Activated effector memory CD4-positive, alpha-beta T cell treated with anti-CD3 and anti-CD28 coated beads, Interleukin-2, amount 50 U/mL, for 16 hours (primary cell): ENCODE measurements at regions not wholly inside any gene's neighbourhood (a gene's known extent, or its start where the extent isn't known, plus 50 kb on each side); places are given as distances from the start of the nearest gene placed in this dataset.
"Not testable (repeated sequence)": the region's sequence is repeated elsewhere in the genome, so short reads cannot be mapped to it uniquely, and the experiment has no call there.

Source experiments
- DNase-seq: peaks from one replicate; pipeline ENCODE4 v3.0.0-alpha.2; 2020

DNA sequence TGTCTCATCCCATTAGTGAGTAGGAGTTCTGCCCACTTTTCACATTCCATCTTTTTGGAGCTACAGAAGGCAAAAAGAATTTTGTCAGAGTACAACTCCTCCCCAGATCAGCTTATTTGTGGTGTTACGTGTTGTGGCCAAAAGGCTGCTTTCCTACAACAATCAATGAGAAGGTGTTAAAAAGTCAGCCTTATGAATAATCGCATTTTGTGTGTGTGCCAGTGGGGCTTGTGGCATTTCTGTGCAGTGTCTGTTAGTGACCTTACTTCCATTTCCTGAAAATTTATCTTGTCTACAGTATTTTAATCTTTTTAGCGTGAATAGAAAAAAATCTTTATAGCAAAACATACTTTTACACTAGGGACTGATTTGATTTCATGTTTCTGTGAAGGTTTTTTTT lies 458.3 kb upstream of the LCORL start:
- DNase-seq = no peak

DNA sequence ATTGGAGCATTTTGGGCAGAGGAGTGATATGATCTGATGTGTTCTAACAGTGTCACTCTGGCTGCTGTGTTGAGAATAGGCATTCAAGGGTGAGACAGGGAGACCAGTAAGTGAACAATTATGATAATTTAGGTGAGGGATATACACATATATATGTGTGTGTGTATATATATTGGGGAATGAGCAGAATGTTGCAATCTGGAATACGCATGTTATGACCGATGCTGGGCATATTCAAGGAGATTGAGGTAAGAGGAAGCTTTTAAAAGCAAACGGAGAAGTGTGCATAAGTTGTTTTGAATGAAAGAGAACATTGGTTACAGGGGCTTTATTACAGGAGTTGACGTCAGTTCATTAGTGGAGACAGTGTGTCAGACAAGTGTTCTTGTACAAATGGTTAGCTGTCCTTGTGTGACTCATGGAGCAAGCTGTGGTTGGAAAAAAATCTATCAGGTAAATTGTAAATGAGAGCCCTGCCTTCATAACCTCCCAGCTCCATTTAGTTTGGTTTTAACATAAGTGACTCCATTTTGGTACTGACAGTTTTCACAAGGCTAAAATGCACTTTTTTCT lies 442.5 kb upstream of the LCORL start:
- DNase-seq = no peak

DNA sequence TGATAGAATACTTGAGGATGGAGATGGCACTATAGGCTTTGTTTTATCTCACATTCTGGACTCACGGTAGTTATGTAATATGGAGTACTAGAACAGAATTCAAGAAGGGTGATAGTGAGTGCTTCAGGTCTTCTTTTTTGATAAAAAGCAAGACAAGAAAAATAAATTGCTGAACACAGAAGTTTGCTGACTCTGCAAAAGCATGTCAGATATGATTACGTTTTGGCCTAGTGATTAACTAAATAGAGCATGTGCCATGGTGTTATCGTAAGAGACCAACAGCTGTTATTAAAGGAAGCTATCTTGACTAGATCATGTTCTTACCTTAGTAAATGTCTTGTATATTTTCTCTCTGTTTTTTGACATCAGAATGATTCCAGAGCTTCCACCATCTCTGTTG lies 436.9 kb upstream of the LCORL start:
- DNase-seq = no peak

DNA sequence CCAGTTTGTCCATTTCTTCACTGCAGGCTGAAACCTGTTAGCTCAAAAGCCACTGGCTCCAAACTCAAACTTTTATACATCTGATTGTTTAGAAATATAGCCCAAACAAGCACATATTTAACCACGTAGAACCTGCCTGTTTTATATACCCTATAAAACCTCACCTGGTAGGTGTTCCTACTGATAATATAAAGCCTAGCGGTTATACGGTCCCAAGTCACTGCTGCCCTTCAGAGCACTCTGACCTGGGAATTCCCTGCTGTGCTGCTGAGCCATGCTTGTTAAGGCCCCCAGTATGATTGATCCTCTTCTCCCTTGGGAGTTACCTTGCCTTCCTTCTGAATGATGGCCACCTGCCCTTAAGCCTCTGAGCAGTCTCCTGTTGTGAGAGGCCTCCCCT lies 432.8 kb upstream of the LCORL start:
- DNase-seq = no peak

DNA sequence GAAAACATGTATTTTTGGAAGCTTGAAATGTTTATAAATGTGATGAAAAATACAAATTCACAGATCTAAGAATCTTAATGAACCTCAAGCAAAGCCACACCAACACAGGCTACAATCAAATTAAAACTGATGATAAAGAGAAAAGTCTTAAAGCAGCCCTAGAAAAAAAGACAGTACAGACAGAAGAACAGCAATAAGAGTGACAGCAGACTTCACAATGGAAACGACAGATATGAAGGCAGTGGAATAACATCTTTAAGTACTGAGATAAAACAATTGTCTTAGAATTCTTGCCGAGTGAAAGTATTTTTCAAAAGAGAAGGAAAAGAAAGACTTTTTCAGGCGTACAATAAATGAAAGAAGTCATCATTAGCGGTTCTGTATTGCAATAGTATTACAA lies 423.6 kb upstream of the LCORL start:
- no peak for DNase-seq

DNA sequence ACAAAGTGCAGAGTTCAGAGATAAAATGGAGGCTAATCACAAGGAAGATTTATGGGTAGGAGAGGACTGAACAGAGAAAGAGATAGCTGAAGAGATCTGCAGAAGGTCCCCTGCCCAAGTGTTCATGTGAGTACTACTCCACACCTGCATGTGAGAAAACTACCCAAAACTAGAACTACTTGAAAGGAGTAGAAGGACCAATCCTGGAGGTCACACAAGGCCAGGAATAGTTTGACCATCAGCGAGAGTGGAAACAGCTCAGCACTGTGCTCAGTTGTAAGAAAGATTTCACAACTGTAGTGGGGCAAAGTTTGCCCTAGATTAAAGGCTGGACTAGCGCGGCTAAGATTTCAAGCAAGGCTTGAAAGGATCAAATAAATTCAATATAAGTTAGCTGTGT lies 422.7 kb upstream of the LCORL start:
- DNase-seq = no peak

DNA sequence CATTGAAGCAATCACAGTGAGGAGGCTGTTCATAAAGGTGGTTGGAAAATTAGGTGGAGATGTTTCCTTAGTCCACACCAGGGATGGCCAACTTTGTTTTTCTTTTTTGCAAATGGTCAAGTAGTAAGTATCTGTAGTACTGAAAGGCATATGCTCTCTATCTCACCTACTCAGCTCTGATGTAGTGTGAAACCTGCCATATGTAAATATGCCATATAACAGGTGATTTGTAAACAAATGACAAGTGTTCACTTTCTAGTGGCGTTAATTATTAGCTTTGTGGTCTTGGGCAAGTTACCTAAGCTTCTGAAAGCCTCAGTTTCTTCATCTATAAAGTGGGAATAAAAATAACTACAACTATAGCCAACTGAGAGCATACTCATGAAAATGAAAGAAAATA lies 421.4 kb upstream of the LCORL start:
- DNase-seq = no peak

DNA sequence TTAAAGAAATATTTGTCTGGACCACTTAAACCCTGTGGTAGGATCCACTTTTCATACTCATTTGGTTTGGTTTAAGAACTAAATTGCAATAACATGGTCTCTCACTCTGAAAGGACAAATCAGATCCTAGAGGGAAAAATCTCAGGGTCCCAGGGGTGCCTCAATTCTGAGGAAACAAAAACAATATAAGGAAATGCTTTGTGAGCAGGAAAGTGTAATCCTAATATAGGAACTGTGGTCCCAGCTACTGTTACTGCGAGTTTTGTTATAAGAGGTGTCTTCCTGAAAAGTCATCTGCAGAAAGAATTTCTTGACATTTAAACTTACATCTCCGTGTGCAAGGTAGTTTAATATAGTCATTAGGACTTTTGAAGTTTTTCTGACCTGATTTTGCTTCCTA lies 420.1 kb upstream of the LCORL start:
- no peak for DNase-seq

DNA sequence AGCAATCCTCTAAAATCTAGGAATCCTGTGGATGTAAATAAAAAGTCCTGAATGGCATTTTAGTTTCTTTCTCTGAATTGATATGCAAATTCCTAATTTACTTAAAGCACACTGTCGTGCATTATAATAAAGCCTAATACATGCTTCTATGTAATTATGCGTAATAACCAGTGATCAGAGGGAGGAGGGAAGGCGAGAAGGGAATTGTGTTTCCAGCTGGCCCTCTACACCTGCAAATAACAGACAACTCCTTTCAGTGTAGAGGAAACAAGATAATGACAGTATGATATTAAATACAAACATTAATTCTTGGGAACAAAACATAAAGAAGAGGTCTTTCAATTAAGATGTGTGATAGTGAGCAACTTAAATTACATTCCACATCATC lies 419.6 kb upstream of the LCORL start:
- DNase-seq = no peak

DNA sequence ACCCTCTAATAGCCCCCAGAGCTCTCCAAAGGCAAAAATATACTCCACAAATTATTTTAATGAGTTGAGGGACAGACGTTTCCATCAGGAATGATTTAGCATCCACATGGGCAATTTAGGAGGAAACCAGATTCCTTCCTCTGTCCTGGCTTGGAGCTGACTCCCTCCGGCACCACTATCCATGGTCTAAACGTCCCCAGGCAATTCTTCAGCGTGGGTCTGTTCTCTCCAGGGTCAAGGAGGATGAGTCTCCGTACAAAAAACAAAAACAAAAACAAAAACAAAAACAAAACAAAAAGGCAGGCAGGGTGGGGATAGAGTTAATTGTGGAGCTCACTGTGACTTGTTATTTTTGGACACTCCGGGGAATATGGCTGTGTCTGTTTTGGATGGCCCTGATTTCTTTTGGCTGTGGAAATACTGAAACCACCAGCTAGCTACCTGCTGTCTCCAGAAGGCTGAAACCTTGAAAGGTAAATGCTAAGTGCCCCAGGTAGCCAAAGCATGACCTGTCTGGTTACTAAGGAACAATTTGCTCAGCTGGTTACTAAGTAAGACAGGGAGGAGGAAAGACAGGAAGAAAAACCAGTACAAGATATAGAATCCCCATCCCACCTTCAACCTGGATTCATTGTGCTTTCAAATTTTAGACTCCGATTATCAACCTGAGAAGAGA lies 419.1 kb upstream of the LCORL start:
- DNase-seq = no peak

DNA sequence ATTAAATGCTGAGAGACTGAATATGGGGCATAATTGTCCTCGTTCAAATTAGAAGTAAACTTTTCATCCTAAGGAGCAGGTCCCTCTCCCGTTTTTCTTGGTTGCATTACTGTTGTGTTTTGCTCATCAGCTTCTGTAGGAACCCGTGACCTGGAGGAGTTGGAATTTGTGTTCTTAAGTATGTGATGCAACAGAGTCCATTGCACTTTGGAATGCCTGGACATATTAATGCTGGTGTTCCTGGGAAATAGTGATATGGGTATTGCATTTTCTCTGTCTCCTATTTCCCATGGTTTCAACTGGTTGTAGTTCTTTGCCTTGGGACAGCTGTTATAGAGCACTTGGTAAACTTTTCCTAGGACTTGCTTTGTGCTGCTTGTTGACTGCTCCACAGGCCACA lies 417.8 kb upstream of the LCORL start:
- no peak for DNase-seq

DNA sequence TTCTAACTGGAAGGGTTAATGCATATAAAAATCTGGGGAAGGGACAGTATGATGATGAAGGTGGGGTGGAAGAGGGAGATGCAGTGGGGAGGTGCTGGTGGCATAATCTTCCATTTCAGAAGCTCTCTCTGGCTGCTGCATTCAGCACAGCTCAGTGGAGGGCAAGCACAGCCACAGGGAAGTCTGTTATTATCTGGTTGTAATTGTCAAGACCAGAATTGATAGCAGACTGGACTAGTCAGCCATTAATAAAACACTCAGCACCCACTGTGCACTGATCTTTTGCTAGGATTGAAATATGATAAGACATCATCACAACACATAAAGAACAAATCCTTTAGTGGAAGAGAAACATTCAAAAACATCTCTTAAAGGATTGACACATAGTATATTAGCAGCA lies 414.2 kb upstream of the LCORL start:
- no peak for DNase-seq

DNA sequence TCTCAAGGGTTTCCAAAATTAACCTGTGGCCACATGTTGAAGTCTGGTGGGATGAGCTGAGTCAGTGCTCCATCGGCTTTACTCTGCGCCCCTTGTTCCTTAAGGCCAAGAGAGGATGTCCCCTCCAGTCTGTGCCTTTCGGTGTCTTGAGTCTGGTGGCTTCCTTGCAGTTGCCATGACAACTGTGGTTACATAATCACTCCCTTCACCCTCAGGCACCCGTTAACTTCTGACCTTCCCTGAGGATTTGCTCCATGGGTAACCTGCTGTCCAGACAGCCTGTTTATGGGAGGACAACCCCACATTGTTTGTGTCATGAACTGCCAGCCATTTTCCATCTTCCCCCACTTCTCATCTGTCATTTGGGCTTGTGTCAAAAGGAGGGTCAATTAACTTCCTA lies 401.1 kb upstream of the LCORL start:
- DNase-seq = no peak

DNA sequence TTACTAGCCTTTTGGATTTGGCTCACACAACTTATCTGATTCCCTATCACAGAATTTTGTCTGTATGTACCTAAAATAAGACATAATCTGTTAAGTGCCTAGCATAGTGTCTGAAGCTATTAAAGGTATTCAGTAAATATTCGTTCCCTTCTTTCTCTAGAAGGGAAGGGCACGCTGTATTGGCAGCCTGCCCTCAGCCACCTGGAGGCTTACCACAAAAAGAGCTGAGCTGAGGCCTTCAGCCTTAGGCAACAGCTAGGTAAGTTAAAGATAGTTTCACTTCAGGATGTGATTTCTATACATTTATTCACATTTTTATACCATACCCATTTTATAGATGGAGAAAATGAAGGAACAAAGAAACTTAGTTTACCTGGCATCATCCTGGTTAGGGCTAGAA lies 400.0 kb upstream of the LCORL start:
- DNase-seq = no peak

DNA sequence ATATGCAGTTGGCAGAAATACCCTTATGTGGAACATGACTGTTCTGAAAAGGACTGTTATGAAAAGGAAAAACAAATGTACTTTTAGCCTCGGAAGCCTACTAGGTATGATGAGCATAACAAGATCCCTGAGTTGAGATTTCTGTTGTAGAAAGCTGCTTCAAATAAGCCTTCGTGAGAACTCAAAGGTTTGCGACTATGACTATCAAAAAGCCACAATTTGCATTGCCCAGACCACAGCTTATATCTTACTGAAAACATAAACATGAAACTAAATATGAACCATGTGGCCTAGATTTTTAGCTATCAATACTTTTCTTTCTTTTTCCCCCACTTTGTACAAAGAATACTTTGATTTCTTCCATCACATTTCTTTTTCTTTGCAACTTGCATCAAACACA lies 398.2 kb upstream of the LCORL start:
- no peak for DNase-seq

DNA sequence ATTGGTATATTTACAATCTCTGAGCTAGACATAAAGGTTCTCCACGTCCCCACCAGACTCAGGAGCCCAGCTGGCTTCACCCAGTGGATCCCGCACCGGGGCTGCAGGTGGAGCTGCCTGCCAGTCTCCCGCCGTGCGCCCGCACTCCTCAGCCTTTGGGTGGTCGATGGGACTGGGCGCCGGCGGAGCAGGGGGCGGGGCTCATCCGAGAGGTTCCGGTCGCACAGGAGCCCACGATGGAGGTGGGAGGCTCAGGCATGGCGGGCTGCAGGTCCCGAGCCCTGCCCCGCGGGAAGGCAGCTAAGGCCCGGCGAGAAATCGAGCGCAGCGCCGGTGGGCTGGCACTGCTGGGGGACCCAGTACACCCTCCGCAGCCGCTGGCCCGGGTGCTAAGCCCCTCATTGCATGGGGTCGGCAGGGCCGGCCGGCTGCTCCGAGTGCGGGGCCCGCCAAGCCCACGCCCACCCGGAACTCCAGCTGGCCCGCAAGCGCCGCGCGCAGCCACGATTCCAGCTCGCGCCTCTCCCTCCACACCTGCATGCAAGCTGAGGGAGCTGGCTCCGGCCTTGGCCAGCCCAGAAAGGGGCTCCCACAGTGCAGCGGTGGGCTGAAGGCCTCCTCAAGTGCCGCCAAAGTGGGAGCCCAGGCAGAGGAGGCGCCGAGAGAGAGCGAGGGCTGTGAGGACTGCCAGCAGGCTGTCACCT lies 396.8 kb upstream of the LCORL start:
- not testable (repeated sequence) for DNase-seq

DNA sequence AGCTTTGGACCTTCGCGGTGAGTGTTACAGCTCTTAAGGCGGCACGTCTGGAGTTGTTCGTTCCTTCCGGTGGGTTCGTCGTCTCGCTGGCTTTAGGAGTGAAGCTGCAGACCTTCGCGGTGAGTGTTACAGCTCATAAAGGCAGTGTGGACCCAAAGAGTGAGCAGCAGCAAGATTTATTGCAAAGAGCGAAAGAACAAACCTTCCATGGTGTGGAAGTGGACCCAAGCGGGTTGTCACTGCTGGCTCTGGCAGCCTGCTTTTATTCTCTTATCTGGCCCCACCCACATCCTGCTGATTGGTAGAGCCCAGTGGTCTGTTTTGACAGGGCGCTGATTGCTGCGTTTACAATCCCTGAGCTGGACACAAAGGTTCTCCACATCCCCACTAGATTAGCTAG lies 396.1 kb upstream of the LCORL start:
- not testable (repeated sequence) for DNase-seq

DNA sequence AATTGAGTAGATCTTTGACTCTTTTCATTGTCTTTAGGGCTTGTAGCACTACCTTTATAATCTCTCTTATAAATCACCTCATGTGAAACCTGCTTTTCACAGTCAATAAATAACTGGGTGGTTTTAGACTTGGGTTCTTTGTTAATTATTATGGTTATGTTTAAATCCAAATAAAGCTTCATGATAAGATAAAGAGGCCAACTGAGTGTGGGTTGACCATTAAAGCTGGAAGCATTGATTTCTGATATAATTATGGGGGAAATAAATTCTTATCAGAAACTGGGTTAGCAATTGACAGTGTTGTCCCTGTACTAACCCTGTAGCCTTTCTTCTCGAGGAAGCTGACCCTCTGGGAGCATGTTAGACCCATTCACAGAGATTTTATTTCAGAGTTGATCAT lies 384.7 kb upstream of the LCORL start:
- no peak for DNase-seq

DNA sequence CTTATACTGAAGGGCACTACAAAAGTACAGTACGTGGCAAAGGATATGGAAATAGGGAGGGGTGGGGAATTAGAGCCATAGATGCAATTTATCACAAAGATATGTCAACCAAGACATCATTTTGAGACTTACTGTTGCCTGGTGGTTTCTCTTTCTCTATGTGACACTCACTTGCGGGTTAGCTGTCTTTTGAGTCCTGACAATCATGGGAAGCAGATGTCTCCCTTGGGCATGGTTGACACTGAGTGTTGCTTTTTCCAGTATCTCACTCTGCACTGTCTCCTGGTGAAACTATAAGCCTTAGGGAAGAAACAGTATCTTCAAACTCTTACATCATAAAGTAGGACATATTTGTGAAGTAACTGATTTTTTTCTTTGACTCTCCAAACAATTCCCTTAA lies 383.5 kb upstream of the LCORL start:
- no peak for DNase-seq

DNA sequence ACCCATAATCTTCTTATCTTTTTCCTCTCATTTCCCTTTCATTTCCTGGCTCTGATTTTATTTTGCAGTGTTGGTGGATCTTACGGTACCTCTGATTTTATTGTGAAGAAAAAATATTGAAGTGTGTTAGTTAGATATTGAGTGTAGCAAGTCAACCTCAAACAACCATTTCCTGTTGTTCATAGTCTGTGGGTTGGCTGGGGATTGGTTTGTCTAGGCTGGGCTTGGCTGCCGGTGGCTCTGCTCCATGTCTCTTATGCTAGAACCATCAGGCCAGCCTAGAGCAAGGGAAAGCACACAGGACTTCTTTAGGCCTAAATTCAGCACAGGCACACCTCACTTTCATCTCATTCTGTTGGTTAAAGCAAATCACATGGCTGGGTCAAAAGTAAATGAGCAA lies 383.1 kb upstream of the LCORL start:
- no peak for DNase-seq

DNA sequence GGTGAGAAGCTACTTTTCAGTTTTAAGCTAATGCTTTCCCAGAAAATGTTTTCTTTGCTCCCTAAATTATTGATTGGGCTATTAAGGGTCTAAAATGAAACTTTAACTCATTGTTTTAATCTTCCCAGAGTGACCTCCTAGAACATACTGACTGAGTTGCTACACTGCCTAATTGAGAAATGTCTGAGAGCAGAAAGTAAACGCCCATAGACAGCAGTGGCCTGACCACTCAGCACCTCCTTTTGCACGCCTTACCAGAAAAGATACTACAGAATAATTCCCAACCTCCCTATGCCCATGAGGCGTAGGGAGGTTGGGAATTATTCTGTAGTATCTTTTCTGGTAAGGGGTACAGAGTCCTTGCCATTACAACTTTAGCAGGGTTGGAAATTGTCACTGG lies 381.8 kb upstream of the LCORL start:
- no peak for DNase-seq

DNA sequence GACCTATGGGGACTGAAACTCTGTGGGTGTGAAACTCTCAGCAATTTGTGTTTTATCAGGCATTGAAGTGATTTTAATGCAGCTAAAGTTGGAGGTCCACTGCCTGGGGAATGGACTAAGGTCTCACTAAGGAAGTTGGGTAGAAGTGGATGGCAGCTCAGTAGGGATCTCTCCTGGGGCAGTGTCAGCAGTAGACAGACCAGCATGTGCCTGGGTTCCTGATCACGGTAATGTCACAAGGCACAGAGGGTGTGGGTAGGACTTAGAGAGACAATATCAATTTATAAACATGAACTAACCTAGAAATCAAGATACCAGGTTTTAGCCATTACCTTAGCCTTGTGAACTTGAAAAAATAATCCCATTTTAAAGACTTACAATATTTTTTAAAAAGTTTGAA lies 380.3 kb upstream of the LCORL start:
- DNase-seq = no peak

DNA sequence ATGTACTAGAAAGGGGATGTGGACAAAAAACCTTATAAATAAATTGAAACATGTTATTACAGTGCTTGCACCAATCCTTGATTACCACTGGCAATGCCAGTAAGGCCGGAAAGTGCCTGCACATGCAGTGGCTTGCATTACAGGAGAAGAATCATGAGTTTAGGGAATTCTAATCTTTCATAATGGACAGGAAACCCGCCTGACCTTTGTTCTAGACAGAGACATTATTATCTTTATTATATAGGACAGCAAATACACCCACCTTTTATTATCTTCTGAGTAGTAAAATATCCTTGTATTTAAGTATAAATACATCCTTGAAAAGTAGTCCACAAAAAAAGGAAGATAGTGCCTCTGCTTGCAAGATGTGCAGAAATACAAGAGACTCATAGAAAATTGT lies 379.9 kb upstream of the LCORL start:
- DNase-seq = no peak

DNA sequence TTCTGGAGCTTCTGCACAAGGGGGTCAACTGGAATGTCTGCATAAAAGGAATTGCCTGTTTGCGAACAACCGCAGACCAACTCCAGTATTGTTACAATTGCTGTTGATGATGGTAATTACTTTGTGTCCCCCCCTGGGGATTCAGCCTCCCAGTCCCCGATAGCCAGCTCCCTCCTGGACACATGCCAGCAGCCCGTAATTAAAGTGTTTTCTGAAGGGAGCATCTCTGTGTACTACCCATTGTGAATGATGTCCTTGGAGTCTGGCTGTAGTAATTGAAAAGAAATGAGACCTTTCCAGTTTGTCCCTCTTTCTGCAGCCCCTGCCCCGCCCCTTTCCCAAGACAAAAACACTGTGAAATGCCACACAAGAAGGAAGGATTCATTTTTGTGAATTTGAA lies 377.1 kb upstream of the LCORL start:
- DNase-seq = no peak
